Epidermal melanocyte (primary cell): ENCODE measurements at regions not wholly inside any gene's neighbourhood (a gene's known extent, or its start where the extent isn't known, plus 50 kb on each side); places are given as distances from the start of the nearest gene placed in this dataset.
A peak's percentile ranks its signal among the peaks of the same experiment; 100 is the strongest.

Experiments
- DNase-seq: peaks from one replicate; pipeline ENCODE4 v3.0.0; 2011; ENCODE audit warnings: low spot score; ENCODE audit not compliant: insufficient read length

GRCh38 chr5:138665261-138665660, 88.0 kb upstream of the CTNNA1 start:
- no peak for DNase-seq

GRCh38 chr5:138664276-138664943, 88.8 kb upstream of the CTNNA1 start:
- no peak for DNase-seq

DNA sequence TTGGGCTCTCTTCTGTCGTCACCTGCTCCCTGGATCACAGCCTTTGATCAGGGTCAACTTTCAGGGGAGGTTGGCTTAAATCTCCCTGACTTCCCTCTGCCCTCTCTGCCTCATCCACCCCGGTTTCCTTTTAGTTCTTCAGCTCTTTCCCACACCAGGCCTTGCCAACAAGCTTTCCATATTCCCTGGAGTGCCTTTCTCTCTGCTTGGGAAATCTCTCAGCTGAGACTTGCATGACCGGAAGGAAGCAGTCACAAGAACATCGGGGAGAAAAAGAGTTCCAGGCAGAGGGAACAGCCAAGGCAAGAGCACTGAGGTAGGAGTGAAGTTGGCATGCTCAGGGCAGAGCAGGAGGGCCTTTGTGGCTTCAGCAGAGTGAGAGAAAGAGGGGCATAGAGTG, 88.4 kb upstream of the HSPA9 start:
- no peak for DNase-seq

- no peak for DNase-seq
These were observed 87.8 kb upstream of the HSPA9 start for GRCh38 chr5:138663009-138663408.

- DNase-seq = no peak
These were observed 87.4 kb upstream of the HSPA9 start for GRCh38 chr5:138662599-138662998.

- peak; percentile 57 for DNase-seq
These were observed 86.8 kb upstream of the HSPA9 start for GRCh38 chr5:138661991-138662434.

GRCh38 chr5:138661291-138661960, 86.2 kb upstream of the HSPA9 start:
- DNase-seq = no peak

DNA sequence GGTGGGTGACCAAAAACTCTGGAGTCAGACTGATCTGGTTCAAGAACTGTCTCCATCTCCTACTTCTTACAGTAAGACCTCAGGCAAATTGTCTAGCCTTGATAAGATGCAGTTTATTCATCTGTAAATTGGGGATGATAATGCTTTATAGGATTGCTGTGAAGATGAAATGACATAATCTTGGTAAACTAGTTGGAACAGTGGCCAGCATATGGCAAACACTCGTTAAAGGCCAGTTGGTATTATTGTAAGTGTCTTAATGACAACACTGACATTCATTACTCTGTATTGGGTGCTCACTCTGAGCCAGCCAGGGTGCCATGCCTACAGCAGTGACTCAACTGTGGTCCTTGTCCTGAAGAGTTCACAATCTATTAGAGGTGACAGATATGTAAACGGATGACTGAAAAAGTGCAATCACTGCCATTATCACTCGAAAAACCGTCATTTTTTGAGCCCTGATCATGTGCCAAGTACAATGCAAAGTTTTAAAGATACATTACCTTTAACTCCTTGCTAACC, 84.9 kb upstream of the HSPA9 start:
- no peak for DNase-seq

DNA sequence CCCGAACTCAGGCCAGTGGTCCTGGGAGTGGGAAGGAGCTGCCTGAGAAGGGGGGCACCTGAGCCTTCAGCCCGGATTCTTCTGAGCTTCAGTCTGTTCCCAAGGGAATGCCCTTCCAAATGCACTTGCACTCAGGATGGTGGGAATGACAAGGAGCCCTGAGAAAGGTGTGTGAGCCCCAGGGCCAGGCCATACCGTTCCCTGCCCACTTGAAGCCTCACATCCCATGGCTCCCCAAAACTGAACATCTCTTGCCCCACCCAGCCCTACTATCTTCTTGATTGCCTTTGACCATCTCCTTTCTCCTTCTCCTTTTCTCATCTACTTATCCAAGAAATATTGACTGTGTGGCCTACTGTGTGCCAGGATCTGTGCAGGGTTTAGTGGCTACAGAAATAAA, 84.4 kb upstream of the HSPA9 start:
- no peak for DNase-seq

DNA sequence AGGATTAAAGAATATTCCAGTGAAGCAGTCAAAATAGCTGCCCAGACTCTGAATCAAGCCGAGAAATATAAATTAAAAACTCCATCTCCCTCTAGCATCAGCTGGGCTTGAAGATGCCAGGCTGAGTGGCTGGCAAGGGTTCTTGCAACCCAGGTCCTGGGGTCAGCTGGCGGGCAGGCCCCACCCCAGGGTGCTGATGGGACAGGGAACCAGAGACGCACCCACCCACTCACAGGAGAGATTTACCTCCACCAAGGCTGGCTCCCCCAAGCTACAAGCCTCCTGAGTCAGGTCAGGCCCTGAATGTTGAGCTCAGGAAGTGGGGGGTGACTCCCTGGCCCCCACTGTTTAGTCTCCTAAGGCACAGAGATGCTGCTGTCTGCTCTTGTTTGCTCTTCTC, 83.9 kb upstream of the HSPA9 start:
- DNase-seq = no peak

DNA sequence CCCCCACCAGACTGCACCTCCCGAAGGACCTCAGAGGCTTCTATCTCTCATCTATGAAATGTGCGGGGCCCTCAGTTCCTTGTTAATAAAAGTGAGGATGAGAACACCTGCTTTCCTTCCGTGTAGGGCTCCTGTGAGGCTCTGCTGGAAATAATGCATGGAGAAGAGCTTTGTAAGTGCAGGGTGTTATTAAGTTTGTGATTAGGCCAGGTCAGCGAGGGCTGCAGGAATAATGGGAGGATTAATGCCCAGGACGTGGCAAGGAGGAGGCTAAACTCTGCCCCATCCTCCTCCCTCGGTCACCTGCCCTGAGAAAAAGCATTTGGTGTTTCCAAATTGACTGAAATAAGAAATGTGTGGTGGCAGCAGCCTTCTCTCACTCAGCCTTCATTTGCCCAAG, 83.5 kb upstream of the HSPA9 start:
- no peak for DNase-seq

GRCh38 chr5:138657360-138657759, 82.2 kb upstream of the HSPA9 start:
- DNase-seq = no peak

GRCh38 chr5:138656916-138657315, 81.7 kb upstream of the HSPA9 start:
- no peak for DNase-seq

GRCh38 chr5:138655530-138656190, 80.5 kb upstream of the HSPA9 start:
- DNase-seq = no peak

DNA sequence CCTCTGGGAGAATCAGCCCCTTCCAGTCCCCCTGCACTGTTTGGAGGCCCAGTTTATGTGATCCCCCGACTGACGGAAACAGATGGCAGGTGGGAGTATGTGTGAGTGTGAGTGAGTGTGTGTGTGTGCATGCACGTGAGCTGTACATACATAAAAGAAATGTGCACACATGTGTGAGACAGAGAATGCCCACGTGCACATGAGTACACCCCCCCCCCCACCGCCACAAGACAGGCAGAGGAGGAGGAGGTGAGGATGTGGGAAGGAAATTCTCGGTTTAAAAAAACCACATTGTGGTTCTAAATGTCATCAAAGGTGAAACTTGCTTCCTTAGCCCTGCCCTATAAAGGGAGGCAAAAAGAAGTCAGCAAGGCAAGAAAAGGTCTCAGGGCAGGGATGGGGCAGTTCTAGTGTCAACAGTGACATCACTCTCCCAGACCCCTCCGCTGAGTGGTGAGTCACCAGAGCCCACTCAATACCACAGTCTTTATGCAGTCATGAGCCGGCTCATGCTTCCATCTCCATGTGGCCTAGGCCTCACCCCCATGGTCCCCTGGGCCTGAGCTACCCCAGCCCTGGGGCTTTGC, 79.2 kb upstream of the HSPA9 start:
- no peak for DNase-seq

- DNase-seq = no peak
These were observed 78.3 kb upstream of the HSPA9 start for GRCh38 chr5:138653502-138653901.

DNA sequence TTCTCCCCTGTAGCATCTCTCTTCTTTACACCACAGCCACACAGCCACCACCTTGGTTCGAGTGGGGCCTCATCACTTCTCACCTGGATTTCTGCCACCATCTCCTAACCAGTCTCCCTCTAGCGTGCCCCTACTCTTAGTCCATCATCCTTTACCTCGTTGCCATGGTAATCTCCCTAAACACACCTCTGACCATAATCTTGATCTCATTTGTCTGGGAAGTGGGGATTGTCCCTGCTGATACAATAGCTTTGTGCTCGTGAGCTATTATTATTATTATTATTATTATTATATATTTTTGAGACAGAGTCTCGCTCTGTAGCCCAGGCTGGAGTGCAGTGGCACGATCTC, 76.5 kb upstream of the HSPA9 start:
- no peak for DNase-seq

- DNase-seq = no peak
These were observed 76.0 kb upstream of the HSPA9 start for GRCh38 chr5:138651058-138651766.

DNA sequence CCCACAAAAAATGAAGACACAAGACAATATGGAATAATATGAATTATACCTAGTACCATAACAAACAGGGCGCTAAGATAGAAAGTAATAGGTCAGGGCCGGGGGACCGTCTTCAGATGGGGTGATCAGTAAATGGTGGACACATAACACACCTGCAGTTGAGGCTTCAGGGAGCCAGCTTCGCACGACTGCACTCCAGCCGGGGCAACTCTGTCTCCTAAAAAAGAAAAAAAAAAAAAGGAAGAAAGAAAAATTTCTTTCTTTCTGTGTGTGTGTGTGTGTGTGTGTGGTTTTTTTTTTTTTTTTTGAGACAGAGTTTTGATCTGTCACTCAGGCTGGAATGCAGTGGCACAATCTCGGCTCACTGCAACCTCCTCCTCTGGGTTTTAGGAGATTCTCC, 75.0 kb upstream of the HSPA9 start:
- DNase-seq = no peak

GRCh38 chr5:138649775-138650174, 74.6 kb upstream of the HSPA9 start:
- DNase-seq = no peak

GRCh38 chr5:138649316-138649720, 74.1 kb upstream of the HSPA9 start:
- no peak for DNase-seq

- DNase-seq = no peak
These were observed 73.6 kb upstream of the HSPA9 start for GRCh38 chr5:138648841-138649240.
